Activated T-helper 1 cell treated with anti-CD3 and anti-CD28 coated beads, Interleukin-2, amount 50 U/mL, for 16 hours (primary cell): ENCODE measurements at regions not wholly inside any gene's neighbourhood (a gene's known extent, or its start where the extent isn't known, plus 50 kb on each side); places are given as distances from the start of the nearest gene placed in this dataset.
"Not testable (repeated sequence)": the region's sequence is repeated elsewhere in the genome, so short reads cannot be mapped to it uniquely, and the experiment has no call there.

ENCODE experiments used
- DNase-seq, 2 donors: peaks; one replicate each; pipeline ENCODE4 v3.0.0-alpha.2; 2020; ENCODE audit warnings: low read depth in 1 of 2, low spot score in 1 of 2

GRCh38 chr5:153352685-153353219 is 137.7 kb upstream of the GRIA1 start:
- DNase-seq = peak in 1 of 2 donors; percentile 1

GRCh38 chr5:153357493-153358112 is 132.9 kb upstream of the GRIA1 start:
- DNase-seq = no peak

- no peak for DNase-seq
These were observed 132.0 kb upstream of the GRIA1 start for GRCh38 chr5:153358315-153358976.

GRCh38 chr5:153360860-153361259 is 129.6 kb upstream of the GRIA1 start:
- DNase-seq = no peak

GRCh38 chr5:153361735-153362409 is 128.6 kb upstream of the GRIA1 start:
- DNase-seq = no peak

GRCh38 chr5:153365547-153365946 is 124.9 kb upstream of the GRIA1 start:
- DNase-seq = no peak

- no peak for DNase-seq
These were observed 123.0 kb upstream of the GRIA1 start for GRCh38 chr5:153367466-153367865.

- no peak for DNase-seq
These were observed 117.9 kb upstream of the GRIA1 start for GRCh38 chr5:153372425-153373129.

- no peak for DNase-seq
These were observed 117.4 kb upstream of the GRIA1 start for GRCh38 chr5:153373130-153373498.

- not testable (repeated sequence) for DNase-seq
These were observed 108.8 kb upstream of the GRIA1 start for GRCh38 chr5:153381630-153382029.

GRCh38 chr5:153390569-153390968 is 99.9 kb upstream of the GRIA1 start:
- DNase-seq = no peak

GRCh38 chr5:153399595-153399994 is 90.9 kb upstream of the GRIA1 start:
- DNase-seq = no peak

GRCh38 chr5:153400931-153401330 is 89.5 kb upstream of the GRIA1 start:
- DNase-seq = no peak

- no peak for DNase-seq
These were observed 87.9 kb upstream of the GRIA1 start for GRCh38 chr5:153402550-153402949.

GRCh38 chr5:153403470-153403869 is 87.0 kb upstream of the GRIA1 start:
- DNase-seq = no peak

- DNase-seq = no peak
These were observed 85.7 kb upstream of the GRIA1 start for GRCh38 chr5:153404747-153405146.

- no peak for DNase-seq
These were observed 68.8 kb upstream of the GRIA1 start for GRCh38 chr5:153421676-153422075.

- no peak for DNase-seq
These were observed 64.6 kb upstream of the GRIA1 start for GRCh38 chr5:153425914-153426313.

- DNase-seq = no peak
These were observed 60.6 kb upstream of the GRIA1 start for GRCh38 chr5:153429761-153430380.

GRCh38 chr5:153432583-153432982 is 57.9 kb upstream of the GRIA1 start:
- DNase-seq = no peak

GRCh38 chr5:153437251-153437650 is 53.2 kb upstream of the GRIA1 start:
- DNase-seq = no peak
